ENCODE measurements at regions not wholly inside any gene's neighbourhood (a gene's known extent, or its start where the extent isn't known, plus 50 kb on each side); places are given as distances from the start of the nearest gene placed in this dataset.

- TF ChIP-seq, protein P1, sequence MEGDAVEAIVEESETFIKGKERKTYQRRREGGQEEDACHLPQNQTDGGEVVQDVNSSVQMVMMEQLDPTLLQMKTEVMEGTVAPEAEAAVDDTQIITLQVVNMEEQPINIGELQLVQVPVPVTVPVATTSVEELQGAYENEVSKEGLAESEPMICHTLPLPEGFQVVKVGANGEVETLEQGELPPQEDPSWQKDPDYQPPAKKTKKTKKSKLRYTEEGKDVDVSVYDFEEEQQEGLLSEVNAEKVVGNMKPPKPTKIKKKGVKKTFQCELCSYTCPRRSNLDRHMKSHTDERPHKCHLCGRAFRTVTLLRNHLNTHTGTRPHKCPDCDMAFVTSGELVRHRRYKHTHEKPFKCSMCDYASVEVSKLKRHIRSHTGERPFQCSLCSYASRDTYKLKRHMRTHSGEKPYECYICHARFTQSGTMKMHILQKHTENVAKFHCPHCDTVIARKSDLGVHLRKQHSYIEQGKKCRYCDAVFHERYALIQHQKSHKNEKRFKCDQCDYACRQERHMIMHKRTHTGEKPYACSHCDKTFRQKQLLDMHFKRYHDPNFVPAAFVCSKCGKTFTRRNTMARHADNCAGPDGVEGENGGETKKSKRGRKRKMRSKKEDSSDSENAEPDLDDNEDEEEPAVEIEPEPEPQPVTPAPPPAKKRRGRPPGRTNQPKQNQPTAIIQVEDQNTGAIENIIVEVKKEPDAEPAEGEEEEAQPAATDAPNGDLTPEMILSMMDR (IDR thresholded peaks at IDR 0.05): no peak
- no peak for TF ChIP-seq POLR2A (IDR thresholded peaks at IDR 0.05)
- no peak for TF ChIP-seq POLR2AphosphoS5 (IDR thresholded peaks at IDR 0.05)
- TF ChIP-seq EP300 (IDR thresholded peaks at IDR 0.05): no peak
Observed at GRCh38 chr5:175810457-175810856, 60.9 kb upstream of the CPLX2 start.

All from sigmoid colon (tissue), 4 donors.